ENCODE measurements at regions not wholly inside any gene's neighbourhood (a gene's known extent, or its start where the extent isn't known, plus 50 kb on each side); places are given as distances from the start of the nearest gene placed in this dataset.

GRCh38 chr18:28778706-28779105 lies 601.8 kb upstream of the CDH2 start:
- RAD21 ChIA-PET (ENCODE audit: unreplicated experiment), result no interaction called here
- BruUV-seq (replicated peaks), result no TSS peak
- SMC1A ChIA-PET (ENCODE audit: uncharacterized antibody, unreplicated experiment), result no interaction called here
- H3K4me3 ChIP-seq, result no peak overlapping the region
- no peak overlapping the region for H2AFZ ChIP-seq (ENCODE audit: control insufficient read depth, low read depth, low read length)
- intact Hi-C loops (cut with micrococcal nuclease; ENCODE audit: unreplicated experiment), result no loop called here
- H4K20me1 ChIP-seq (ENCODE audit: control insufficient read depth, insufficient read depth), result no peaks in the 10 kb centered on the region
- H3K27me3 ChIP-seq (replicated peaks in 1 of 2; ENCODE audit: control insufficient read depth in 2 of 2, insufficient read depth in 2 of 2, low read length in 1 of 2), result no peaks in the 10 kb centered on the region
- no peak for ATAC-seq
- no peaks in the 10 kb centered on the region for H3K9me3 ChIP-seq (replicated peaks; ENCODE audit: control insufficient read depth, insufficient read depth, low read length)
- in situ Hi-C loops (cut with MboI), result no loop called here
- POLR2A ChIA-PET, result no interaction called here
- no peaks in the 10 kb centered on the region for H3K79me2 ChIP-seq (ENCODE audit: control insufficient read depth, insufficient read depth, low read length)
- CTCF ChIA-PET, result no interaction called here
- no peaks in the 10 kb centered on the region for H3K36me3 ChIP-seq (ENCODE audit: control insufficient read depth in 2 of 2, insufficient read depth in 2 of 2, low read length in 1 of 2)
- 52% methylated on average over 14 of the region's 14 CpGs for WGBS (ENCODE audit: insufficient coverage, insufficient replicate concordance, low lambda C conversion rate, missing lambda C conversion rate)
- no peak overlapping the region for H3K27ac ChIP-seq (ENCODE audit: control insufficient read depth, insufficient read depth)
- no peak overlapping the region for H3K9ac ChIP-seq (ENCODE audit: control insufficient read depth, insufficient read depth, low read length)
- no peaks in the 10 kb centered on the region for H3K4me1 ChIP-seq (ENCODE audit: control insufficient read depth, insufficient read depth, low read length)
- no peak for TF ChIP-seq POLR2A (IDR thresholded peaks at IDR 0.05; ENCODE audit: low read depth, low read length)
- no peak for TF ChIP-seq ZNF24 (IDR thresholded peaks at IDR 0.05)
- TF ChIP-seq TCF12 (IDR thresholded peaks at IDR 0.05; ENCODE audit: low read depth, low read length), result no peak
- no peak for TF ChIP-seq RELA (IDR thresholded peaks at IDR 0.05; ENCODE audit: borderline replicate concordance, partially characterized antibody)
- TF ChIP-seq IKZF2 (IDR thresholded peaks at IDR 0.05), result no peak
- no peak for TF ChIP-seq KAT2A (conservative IDR thresholded peaks at IDR 0.05; ENCODE audit: control insufficient read depth, low read depth, low read length)
- no peak for TF ChIP-seq EP300 (IDR thresholded peaks at IDR 0.05; ENCODE audit: borderline replicate concordance in 1 of 2, control insufficient read depth in 1 of 2, low read depth in 2 of 2, low read length in 2 of 2)
- no peak for TF ChIP-seq CEBPB (IDR thresholded peaks at IDR 0.05; ENCODE audit: borderline replicate concordance in 1 of 2, low read depth in 2 of 2, low read length in 2 of 2)
- no peak for TF ChIP-seq ZNF217 (IDR thresholded peaks at IDR 0.05)
- no peak for FAIRE-seq
- DNase-seq (ENCODE audit: low read depth, low spot score), result no peak
- H3K4me2 ChIP-seq (ENCODE audit: control insufficient read depth, insufficient read depth), result no peak overlapping the region

DNA sequence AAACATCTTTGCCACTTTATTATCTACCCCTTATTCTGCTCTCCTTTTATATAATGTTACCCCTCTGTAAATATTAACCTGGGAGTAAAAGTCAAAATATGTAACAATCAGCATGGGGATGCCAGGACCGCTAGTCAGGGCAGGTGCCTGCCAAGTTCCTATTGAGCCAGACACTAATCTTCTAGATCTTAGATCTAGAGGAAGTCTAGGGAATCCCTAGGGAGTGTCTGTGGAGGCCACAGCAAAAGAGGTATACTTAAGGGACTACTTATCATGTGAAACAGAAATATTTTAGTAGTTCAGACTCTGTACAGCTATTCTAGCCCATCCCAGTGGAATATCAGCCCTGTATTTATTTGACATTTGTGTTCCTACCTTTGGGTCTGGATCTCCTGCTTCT lies 600.8 kb upstream of the CDH2 start:
- 0% methylated on average over 1 of the region's 1 CpG for WGBS (ENCODE audit: insufficient coverage, insufficient replicate concordance, low lambda C conversion rate, missing lambda C conversion rate)

More for the DNA sequence above, 600.8 kb upstream of the CDH2 start:
- FAIRE-seq (no peak), ATAC-seq (no peak), DNase-seq (ENCODE audit: low read depth, low spot score) (no peak)
- no TSS peak for BruUV-seq (replicated peaks)
- Histone ChIP-seq H3K4me2 (ENCODE audit: control insufficient read depth, insufficient read depth) (no peak overlapping the region), H3K9me3 (replicated peaks; ENCODE audit: control insufficient read depth, insufficient read depth, low read length) (no peaks in the 10 kb centered on the region), H2AFZ (ENCODE audit: control insufficient read depth, low read depth, low read length) (no peak overlapping the region), H3K36me3 (ENCODE audit: control insufficient read depth in 2 of 2, insufficient read depth in 2 of 2, low read length in 1 of 2) (no peaks in the 10 kb centered on the region), H4K20me1 (ENCODE audit: control insufficient read depth, insufficient read depth) (no peaks in the 10 kb centered on the region), H3K9ac (ENCODE audit: control insufficient read depth, insufficient read depth, low read length) (no peak overlapping the region), H3K4me1 (ENCODE audit: control insufficient read depth, insufficient read depth, low read length) (no peaks in the 10 kb centered on the region), H3K27me3 (replicated peaks in 1 of 2; ENCODE audit: control insufficient read depth in 2 of 2, insufficient read depth in 2 of 2, low read length in 1 of 2) (no peaks in the 10 kb centered on the region), H3K4me3 (no peak overlapping the region), H3K27ac (ENCODE audit: control insufficient read depth, insufficient read depth) (no peak overlapping the region), H3K79me2 (ENCODE audit: control insufficient read depth, insufficient read depth, low read length) (no peaks in the 10 kb centered on the region)
- SMC1A ChIA-PET (ENCODE audit: uncharacterized antibody, unreplicated experiment), result no interaction called here
- CTCF ChIA-PET, result interaction anchor here (1.5 kb wide), 1 partner anchor 10 kb away, joined by 3 read pairs; no protein-coding TSS in a partner anchor
- intact Hi-C loops (cut with micrococcal nuclease; ENCODE audit: unreplicated experiment) (no loop called here), in situ Hi-C loops (cut with MboI) (no loop called here)
- TF ChIP-seq BMI1 (IDR thresholded peaks at IDR 0.05; ENCODE audit: borderline replicate concordance), result no peak
- TF ChIP-seq, protein P1, sequence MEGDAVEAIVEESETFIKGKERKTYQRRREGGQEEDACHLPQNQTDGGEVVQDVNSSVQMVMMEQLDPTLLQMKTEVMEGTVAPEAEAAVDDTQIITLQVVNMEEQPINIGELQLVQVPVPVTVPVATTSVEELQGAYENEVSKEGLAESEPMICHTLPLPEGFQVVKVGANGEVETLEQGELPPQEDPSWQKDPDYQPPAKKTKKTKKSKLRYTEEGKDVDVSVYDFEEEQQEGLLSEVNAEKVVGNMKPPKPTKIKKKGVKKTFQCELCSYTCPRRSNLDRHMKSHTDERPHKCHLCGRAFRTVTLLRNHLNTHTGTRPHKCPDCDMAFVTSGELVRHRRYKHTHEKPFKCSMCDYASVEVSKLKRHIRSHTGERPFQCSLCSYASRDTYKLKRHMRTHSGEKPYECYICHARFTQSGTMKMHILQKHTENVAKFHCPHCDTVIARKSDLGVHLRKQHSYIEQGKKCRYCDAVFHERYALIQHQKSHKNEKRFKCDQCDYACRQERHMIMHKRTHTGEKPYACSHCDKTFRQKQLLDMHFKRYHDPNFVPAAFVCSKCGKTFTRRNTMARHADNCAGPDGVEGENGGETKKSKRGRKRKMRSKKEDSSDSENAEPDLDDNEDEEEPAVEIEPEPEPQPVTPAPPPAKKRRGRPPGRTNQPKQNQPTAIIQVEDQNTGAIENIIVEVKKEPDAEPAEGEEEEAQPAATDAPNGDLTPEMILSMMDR (IDR thresholded peaks at IDR 0.05 in 2 of 3, conservative IDR thresholded peaks at IDR 0.05 in 1 of 3; ENCODE audit: control insufficient read depth in 2 of 3, extremely low read depth in 1 of 3, insufficient read depth in 1 of 3, low read depth in 3 of 3, low read length in 3 of 3), result no peak
- TF ChIP-seq CBFB (IDR thresholded peaks at IDR 0.05; ENCODE audit: low read depth), result no peak
- RAD21 ChIA-PET (ENCODE audit: unreplicated experiment), result no interaction called here
- POLR2A ChIA-PET, result no interaction called here
